ENCODE measurements at regions not wholly inside any gene's neighbourhood (a gene's known extent, or its start where the extent isn't known, plus 50 kb on each side); places are given as distances from the start of the nearest gene placed in this dataset.

- no peak overlapping the region for H3K4me3 ChIP-seq (ENCODE audit: control insufficient read depth, low read depth, low read length)
- no peak for TF ChIP-seq CTCF (IDR thresholded peaks at IDR 0.05; ENCODE audit: control insufficient read depth, insufficient read depth, low read depth, low read length, missing control alignments)
- peak; percentile 32 for DNase-seq (ENCODE audit: low read depth)
Measured at GRCh38 chr10:76675951-76676587, 961.5 kb downstream of the KCNMA1 start.

- DNase-seq (ENCODE audit: low read depth), result no peak
- no peak overlapping the region for H3K4me3 ChIP-seq (ENCODE audit: control insufficient read depth, low read depth, low read length)
- TF ChIP-seq CTCF (IDR thresholded peaks at IDR 0.05; ENCODE audit: control insufficient read depth, insufficient read depth, low read depth, low read length, missing control alignments), result no peak
Measured at GRCh38 chr10:76675561-76675950, 962.1 kb downstream of the KCNMA1 start.

GRCh38 chr10:76667408-76668370, 969.9 kb downstream of the KCNMA1 start:
- no peak overlapping the region for H3K4me3 ChIP-seq (ENCODE audit: control insufficient read depth, low read depth, low read length)
- no peak for DNase-seq (ENCODE audit: low read depth)
- no peak for TF ChIP-seq CTCF (IDR thresholded peaks at IDR 0.05; ENCODE audit: control insufficient read depth, insufficient read depth, low read depth, low read length, missing control alignments)

GRCh38 chr10:76666891-76667290, 970.7 kb downstream of the KCNMA1 start:
- no peak overlapping the region for H3K4me3 ChIP-seq (ENCODE audit: control insufficient read depth, low read depth, low read length)
- no peak for TF ChIP-seq CTCF (IDR thresholded peaks at IDR 0.05; ENCODE audit: control insufficient read depth, insufficient read depth, low read depth, low read length, missing control alignments)
- no peak for DNase-seq (ENCODE audit: low read depth)

GRCh38 chr10:76665029-76665428, 972.6 kb downstream of the KCNMA1 start:
- TF ChIP-seq CTCF (IDR thresholded peaks at IDR 0.05; ENCODE audit: control insufficient read depth, insufficient read depth, low read depth, low read length, missing control alignments), result no peak
- DNase-seq (ENCODE audit: low read depth), result no peak
- no peak overlapping the region for H3K4me3 ChIP-seq (ENCODE audit: control insufficient read depth, low read depth, low read length)

GRCh38 chr10:76657337-76658012, 980.1 kb downstream of the KCNMA1 start:
- H3K4me3 ChIP-seq (ENCODE audit: control insufficient read depth, low read depth, low read length), result no peak overlapping the region
- no peak for DNase-seq (ENCODE audit: low read depth)
- TF ChIP-seq CTCF (IDR thresholded peaks at IDR 0.05; ENCODE audit: control insufficient read depth, insufficient read depth, low read depth, low read length, missing control alignments), result no peak
